ENCODE measurements at regions not wholly inside any gene's neighbourhood (a gene's known extent, or its start where the extent isn't known, plus 50 kb on each side); places are given as distances from the start of the nearest gene placed in this dataset.
"Not testable (repeated sequence)": the region's sequence is repeated elsewhere in the genome, so short reads cannot be mapped to it uniquely, and the experiment has no call there.

DNA sequence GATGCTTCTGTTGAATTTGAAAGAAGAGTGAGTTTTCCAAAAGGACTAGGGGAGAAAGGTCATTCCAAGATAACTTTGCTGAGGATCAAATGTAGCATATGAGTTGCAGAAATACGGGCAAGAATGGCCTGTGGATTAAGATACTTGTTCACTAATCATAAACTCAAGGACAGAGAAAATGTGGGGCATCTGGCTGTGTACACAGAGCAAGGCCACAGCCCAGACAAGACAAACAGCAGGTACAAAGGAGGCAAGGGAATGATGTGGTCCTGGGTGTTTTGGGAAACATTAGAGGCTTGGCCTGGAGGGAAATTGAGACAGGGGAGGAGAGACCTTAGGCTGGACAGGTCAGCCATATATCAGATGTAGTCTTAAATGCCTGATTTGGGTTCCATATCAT, 254.8 kb downstream of the TTC32 start:
- DNase-seq, result no peak

DNA sequence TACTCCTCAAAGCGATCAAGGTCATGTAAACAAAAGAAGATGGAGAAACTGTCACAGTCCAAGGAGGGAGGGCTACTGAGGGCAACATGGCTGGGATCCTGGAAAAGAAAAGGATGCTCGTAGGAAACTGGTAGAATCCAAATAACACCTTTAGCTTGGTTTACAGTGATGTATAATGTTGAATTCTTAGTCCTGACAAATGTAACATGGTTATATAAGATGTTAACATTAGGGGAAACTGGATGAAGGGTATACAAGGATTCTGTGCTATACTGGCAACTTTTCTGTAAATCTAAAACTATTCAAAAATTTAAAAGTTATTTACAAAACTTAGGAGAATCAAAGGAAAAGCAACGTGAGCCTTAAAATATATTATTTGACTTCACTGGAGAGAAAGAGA, 257.0 kb downstream of the TTC32 start:
- DNase-seq, result no peak

DNA sequence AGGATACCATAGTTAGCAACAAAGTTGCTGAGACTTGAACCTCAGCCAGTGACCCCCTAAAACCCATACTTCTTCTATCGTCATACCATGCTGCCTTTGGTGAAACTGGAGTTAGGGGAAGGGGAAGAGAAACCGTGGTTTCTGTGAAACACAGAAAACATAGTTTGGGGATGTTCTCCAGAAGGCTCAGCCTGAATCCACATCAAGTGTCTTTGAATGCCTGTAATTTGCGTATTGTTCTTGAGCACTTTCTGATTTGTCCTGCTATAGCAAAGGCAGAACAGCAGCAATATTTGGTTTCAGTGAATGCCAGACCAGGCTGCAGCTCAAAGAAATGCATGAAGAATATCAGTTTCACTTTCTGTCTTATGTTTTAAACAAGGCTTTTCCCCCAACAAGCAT, 258.7 kb downstream of the TTC32 start:
- DNase-seq, result no peak

DNA sequence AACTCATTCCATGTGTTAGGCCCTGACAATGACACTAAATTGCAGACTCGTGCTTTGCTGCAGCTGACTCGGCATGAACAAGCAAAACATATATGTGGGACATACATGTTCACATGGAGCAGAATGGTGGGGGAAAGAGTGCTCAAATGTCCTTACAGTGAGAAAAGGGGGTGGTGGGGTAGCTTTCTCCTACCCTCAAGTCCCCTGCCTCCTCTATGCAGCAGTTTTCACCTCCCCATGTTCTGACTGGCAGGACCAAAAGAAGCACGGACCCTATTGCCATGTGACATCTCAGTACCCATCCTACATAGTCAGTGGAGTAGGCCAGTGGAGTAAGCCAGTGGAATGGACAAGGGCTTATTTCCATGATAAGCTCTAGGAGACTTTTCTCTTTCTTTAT, 259.3 kb downstream of the TTC32 start:
- no peak for DNase-seq

DNA sequence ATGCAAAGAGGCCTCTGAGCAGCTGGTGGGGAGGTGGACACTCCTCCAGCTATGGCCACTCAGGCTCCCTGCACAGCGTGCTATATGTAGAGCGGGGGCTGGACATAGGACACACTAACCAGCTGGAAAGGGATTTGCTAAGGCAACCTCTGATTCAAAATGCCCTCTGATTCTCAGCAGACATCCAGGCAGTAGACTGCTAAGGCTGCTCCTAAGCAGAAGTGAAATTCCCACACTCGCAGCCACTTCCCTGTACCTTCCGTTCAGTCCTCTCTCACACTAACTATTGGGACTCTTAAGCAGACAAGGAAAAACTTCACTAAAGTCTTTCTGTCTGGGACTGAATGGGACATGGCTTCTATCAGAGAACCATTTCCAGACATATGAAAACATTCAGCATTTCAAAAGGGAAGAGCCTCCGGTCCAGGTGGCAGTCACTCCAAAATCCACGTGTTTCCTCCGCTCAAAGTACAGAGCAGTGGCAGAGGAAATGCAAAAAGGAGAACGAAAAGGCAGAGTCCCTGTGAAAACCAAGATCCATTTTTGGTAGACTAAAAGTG, 265.8 kb downstream of the TTC32 start:
- no peak for DNase-seq

DNA sequence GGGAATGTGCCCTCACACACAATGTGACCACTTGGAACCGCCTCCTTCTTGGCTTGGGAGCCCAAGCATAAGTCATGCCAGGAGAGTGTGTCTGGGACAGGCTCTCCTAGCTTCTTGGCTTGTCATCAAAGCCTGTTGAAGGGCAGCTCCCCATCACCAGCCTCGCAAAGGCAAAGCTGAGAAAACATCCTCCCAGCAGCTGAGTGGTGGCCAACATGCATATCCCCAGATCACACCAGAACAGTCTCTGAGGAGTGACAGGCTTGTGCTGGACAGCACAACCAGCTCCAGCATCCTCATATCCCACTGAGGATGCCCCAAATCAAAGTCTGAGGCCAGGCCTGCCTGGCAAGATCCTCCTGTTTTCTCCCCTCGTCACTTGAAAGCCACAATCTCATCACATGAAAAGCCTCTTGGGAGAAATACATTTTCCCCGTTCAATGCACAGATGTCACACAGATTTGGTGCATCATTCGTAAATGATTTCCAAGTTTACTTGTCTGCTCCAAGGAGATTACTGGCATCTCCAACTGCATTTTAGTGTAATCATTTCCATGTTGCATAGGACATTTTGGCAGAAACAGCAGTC, 269.3 kb downstream of the TTC32 start:
- DNase-seq, result no peak

DNA sequence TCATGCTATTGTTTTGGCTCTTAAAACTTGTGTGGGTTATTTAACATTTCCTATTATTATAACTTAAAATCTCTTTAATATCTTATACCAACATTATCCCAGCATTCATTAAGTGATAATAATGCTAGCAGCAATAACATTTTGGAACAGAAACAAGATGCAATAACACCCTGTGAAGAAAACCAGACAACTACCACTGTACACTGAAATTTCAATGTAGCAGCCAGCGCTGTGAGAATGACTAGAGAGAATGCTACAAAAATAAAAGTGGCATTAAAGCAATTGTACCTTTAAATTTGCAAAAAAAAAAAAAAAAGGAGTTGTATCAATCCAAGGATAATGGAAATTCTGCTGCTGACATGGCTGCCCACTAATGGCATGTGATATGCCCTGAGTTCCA, 269.9 kb downstream of the TTC32 start:
- DNase-seq, result no peak

DNA sequence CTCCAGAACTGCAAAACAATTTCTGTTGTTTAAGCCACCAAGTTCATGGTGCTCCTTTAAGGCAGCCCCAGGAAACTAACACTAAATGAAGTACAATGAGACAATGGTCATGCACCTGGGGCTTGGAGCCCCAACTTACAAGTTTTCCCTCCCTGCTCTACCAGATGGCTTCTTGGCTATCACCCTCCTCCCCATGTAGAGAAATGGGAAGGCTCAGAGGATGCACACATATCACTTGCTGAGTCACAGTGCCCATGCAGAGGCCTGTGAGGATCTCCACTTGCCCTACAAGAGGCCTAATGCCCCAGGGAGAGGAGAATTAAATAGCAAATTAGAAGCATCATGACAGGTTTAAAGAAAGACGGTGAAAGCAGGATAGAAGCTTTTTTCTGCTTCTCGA, 270.9 kb downstream of the TTC32 start:
- no peak for DNase-seq

DNA sequence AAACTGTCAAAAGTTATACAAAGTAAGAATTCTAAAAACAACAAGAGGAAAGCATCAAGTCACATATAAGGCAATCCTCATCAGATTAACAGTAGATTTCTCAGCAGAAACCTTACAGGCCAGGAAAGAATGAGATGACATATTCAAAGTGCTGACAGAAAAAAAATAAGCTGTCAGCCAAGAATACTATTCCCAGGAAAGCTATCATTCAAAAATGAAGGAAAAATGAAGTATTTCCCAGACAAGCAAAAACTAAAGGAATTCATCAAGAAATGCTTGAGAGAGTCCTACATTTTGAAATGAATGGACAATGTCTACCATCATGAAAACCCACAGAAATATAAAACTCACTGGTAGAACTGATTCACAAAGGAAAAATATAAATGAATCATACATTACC, 268.9 kb upstream of the OSR1 start:
- DNase-seq, result no peak

DNA sequence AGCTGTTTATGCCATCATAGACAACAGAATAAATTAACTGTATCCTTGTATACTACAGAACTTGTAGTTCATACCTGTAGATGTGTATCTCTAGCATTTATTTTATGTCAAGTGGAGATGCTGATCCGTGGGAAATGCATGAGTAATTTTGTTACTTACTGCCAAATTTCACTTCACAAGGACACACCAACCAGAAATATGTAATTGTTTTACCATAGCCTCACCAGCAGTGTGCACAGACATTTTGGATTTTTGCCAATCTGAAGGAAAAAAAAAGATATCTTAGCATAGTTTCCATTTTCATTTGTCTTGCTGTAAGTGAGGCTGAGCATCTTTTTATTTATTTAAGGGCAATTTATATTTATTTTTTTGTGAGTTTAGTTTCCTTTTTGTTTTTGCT, 265.1 kb upstream of the OSR1 start:
- no peak for DNase-seq

DNA sequence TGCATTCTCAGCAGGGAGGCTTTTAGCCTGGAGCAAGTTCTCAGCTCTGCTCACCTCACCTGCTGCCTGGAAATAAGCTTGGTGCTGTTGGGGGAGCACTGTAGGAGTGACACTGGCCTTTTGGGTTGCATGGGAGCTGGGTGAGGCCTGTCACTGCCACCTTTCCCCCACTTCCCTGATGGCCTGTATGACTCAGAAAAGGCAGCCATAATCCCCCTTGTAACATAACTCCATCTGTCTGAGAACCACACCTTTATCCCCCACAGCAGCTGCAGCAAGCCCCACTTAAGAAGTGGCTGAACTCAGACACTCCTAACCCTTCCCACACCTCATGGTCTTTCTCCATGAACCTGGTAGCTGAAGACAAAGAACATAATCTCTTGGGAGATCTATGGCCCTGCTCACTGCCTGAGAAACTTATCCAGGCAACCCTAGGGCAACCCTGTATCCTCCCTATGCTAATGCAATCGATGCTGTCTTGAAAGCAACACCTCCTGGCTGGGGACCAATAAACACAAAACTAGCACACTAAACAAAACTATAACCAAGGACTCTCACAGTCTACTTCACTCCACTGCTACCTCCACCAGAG, 258.9 kb upstream of the OSR1 start:
- DNase-seq, result no peak

DNA sequence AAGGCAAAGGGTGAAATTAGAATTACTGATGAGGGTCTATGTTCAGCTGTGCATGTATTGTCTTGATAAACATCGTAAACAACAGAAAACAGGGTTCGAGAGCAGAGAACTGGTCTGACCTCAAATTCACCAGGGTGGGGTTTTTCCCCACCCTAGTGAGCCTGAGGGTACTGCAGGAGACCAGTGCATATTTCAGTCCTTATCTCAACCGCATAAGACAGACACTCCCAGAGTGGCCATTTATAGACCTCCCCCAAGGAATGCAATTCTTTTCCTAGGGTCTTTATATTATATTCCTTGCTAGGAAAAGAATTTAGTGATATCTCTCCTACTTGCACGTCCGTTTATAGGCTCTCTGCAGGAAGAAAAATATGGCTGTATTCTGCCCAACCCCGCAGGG, 257.0 kb upstream of the OSR1 start:
- not testable (repeated sequence) for DNase-seq

DNA sequence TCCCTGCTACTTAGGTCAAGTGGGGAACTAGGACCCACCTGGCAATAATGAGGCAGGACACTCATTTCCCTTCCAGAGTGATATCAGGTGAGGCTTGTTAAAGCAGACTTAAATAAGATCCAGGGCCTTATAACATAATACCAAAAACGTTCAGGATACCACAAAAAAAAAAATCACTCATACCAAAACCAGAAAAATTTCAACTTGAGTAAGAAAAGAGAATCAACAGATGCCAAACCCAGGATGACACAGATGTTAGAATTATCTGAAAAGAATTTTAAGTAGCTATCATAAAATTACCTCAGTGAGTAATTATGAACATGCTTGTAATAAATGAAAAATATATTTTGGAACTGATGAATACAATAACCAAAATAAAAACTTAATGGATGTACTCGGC, 255.6 kb upstream of the OSR1 start:
- DNase-seq, result peak; percentile 5

DNA sequence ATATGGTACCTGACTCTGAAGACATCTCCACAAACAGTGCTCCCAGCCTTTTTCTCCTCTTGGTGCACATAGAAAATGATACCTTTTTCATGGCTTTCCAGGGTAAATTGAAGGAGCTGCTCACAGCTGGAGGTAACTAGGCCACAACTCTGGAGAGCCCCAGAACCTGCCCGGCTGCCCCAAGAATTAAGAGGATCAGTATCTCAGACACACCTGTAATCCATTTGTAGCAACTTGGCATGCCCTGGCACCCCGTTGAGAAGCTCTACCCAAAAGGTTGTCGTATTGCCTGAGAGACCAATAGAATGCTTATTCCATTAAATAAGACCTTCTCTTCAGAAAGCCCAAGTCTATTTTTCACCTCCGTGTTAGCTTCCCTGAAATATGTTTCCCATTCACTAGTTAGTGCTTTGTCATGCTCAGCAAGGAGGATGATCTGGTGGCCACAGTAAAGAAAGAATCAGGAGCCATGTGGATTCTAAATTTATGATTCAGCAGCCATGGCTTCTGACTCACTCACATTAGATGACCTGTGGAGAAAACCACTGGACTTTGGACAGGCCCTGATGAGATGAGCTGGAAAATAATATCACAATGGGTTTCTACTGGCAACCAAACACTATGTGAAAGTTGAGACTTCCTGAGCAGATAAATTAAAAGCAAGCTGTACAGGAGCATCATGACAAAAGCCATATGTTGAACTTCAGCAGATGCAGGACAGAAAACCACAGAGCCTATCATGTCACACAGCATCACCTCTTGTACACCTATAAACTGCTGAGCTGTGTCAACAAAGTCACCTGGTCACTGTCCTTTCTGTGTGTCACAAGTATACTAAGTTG, 253.3 kb upstream of the OSR1 start:
- no peak for DNase-seq

DNA sequence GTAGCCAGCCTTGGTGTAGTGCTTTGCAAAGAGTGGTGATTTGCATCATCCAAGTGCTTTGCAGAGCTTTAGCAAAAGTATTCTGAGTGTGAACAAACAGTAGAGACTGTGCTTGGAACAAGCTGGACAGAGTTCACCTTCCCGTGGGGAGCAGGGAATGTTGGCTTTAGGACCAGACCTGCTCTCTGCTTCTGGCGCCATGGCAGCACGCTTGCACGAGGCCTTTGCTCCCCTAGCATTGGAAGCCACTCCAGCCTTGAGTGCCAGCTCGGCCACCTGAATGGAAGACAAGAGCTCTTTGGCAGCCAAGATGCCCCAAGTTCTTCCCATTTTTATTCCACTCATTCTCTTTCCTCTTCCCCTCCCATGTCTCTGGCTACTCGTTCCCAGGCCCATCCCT, 250.8 kb upstream of the OSR1 start:
- DNase-seq, result no peak

DNA sequence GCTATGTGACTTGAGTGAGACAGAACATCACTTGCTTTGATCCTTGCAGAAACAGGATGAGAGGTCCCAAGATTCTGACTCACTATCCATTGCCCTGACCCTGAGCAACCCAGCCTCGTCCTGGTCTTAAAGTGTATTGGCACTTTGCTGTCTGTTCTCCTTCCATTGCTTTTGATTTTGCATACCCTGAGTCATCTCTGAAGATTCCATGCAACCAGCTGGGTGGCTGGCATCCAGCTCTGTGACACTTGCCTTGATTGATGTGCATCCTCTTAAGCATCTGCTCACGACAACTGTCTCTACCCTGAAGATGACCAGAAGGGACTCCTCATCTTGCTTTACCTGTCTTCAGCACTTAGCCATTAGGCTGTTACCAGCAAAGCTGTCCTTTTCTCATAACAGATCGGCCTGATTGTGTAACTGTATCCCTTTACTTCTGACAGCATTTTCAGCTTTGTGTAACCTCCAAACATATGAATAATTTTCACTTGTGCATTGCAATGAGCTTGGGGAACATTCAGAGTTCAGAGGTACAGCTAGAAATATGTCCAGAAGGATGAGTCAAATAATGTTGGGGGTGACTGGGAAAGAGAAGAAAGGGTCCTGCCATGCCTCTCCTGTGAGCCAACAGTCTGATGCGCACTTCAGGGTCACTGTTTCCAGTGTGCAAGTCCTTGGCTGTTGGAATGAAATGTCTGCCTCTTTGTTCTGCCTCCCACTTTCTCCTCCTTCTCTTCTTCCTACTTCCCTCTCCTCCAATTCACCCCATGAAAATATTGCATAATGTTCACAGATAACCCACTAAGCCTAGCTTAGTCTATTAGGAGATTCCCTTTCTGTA, 249.7 kb upstream of the OSR1 start:
- DNase-seq, result no peak

DNA sequence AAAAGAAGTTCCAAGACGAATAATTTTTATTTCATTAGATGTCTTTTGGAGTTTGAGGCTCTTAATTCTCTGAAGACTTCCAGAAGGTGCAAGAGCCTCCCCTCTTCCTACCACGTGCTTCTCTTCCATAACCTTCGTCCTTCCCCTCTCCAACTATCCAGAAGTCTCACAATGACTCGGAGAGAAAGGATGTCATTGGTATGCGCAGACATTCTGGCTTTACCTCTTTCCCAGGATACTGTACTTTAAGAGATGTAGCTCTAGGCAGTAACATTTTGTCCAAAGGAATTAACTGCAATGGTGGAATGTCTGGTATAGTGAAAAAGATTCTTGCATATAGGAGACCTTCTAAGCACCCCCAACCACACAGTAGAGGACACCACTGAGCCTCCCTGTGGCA, 249.0 kb upstream of the OSR1 start:
- no peak for DNase-seq

DNA sequence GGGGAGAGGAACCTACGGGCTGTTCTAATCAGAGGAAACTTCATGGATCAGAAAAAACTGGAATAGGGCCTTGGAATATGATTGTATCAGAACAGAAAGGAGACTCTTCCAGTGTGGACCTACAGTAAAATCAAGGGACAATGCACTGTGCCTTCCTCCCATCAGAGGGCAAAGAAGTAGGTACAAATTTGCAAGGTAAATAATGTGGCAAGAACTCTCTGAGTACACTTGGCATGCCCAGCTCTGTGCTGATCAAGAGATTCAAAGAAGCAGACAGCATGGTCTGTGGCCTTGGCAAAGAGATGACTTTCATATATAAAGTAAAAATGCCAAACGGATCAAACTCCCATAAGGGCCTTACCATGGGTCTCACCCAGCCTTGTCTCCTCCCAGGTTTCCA, 242.6 kb upstream of the OSR1 start:
- no peak for DNase-seq

DNA sequence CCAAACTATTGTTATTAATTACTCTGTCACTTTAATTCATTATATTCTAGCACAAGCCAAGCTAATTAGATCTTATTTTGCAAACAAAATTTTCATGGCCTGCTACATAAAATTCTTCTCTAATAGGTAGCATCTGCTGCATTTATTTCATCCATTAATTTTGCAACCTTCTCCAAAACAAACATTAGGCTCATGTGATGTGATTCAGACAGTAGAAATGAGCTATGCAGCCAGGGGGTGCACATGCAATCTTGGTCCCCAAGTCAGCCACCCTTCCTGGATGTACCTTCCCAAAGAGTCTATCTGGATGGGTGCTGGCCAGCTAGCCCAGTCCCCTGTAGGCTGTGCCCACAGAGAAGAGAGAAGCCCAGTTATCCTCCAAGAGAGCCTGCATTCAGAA, 242.1 kb upstream of the OSR1 start:
- no peak for DNase-seq

DNA sequence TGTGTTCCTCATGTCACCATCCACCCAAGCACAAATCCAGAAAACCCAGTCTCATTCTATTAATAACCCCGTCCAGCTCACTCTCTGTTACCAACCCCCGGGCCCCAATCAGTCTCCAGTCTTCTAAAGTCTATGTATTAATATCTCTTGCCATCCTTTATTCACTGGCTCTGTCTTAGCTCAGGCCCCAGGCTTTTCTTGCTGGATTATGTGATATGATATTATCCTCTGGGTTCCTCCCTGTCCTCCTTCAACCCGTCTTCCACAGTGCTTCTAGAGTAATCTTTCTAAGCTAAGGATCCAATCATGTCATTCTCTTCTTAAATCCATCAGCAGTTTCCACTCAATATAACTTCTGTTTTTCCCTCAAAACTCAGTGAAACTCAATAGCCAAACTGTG, 240.5 kb upstream of the OSR1 start:
- DNase-seq, result no peak

DNA sequence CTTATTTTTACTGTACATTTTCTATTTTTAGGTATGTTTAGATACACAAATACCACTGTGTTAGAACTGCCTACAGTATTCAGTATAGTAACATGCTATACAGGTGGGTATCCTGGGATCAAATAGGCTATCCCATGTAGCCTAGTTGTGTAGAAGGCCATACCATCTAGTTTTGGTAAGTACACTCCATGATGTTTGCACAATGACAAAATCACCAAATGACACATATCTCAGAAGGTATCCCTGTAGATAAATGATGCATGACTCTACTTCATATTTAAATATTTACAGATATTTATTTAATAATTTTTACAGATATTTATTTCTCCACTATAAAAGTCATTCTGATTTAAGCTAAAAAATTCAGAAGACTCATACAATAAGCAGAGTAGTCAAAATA, 233.8 kb upstream of the OSR1 start:
- DNase-seq, result no peak

DNA sequence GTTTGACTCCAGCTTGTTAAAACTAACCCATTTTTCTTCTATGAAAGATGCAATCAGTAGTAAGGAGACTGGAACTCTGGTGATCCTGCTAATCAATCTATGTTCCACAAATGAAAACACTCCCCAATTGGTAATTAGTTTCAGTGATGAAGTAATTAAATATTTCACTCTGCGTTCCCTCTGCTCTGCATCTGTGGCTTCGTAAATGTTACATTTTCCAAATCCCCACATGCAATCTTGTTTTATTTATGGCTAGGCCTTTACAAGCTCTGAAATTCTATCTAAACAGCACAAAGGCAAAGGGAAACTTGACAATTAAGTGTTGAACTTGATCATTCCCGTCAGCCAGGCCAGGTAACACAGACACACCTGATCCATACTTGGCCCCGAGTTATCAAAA, 231.4 kb upstream of the OSR1 start:
- DNase-seq, result no peak

DNA sequence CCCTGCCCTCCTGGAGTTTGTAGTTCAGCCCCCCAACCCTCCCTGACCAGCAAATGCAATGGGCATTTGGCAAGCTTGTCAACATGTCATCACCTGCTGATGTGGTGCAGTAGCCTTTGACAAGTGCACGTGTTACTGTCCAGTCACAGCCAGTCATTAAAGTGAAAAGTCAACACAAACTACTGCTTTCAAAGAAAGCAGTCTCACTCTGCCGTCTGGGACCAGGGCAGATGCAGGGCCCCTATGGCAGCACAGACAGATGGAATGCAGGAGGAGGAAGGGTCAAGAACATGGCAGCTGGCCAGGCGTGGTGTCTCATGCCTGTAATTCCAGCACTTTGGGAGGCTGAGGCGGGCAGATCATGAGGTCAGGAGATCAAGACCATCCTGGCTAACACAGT, 222.4 kb upstream of the OSR1 start:
- no peak for DNase-seq
